ENCODE measurements at regions not wholly inside any gene's neighbourhood (a gene's known extent, or its start where the extent isn't known, plus 50 kb on each side); places are given as distances from the start of the nearest gene placed in this dataset.

- TF ChIP-seq, protein P1, sequence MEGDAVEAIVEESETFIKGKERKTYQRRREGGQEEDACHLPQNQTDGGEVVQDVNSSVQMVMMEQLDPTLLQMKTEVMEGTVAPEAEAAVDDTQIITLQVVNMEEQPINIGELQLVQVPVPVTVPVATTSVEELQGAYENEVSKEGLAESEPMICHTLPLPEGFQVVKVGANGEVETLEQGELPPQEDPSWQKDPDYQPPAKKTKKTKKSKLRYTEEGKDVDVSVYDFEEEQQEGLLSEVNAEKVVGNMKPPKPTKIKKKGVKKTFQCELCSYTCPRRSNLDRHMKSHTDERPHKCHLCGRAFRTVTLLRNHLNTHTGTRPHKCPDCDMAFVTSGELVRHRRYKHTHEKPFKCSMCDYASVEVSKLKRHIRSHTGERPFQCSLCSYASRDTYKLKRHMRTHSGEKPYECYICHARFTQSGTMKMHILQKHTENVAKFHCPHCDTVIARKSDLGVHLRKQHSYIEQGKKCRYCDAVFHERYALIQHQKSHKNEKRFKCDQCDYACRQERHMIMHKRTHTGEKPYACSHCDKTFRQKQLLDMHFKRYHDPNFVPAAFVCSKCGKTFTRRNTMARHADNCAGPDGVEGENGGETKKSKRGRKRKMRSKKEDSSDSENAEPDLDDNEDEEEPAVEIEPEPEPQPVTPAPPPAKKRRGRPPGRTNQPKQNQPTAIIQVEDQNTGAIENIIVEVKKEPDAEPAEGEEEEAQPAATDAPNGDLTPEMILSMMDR (IDR thresholded peaks at IDR 0.05; ENCODE audit: insufficient read depth, low read length, missing control alignments) = no peak
- POLR2A ChIA-PET = no interaction called here
- H3K4me3 ChIP-seq (ENCODE audit: low read depth, low read length) = no peak overlapping the region
- DNase-seq (ENCODE audit: low read depth, low spot score) = no peak
- CTCF ChIA-PET = no interaction called here
Measured at GRCh38 chr16:9363520-9363919, 272.1 kb downstream of the HAPSTR1 start.

DNA sequence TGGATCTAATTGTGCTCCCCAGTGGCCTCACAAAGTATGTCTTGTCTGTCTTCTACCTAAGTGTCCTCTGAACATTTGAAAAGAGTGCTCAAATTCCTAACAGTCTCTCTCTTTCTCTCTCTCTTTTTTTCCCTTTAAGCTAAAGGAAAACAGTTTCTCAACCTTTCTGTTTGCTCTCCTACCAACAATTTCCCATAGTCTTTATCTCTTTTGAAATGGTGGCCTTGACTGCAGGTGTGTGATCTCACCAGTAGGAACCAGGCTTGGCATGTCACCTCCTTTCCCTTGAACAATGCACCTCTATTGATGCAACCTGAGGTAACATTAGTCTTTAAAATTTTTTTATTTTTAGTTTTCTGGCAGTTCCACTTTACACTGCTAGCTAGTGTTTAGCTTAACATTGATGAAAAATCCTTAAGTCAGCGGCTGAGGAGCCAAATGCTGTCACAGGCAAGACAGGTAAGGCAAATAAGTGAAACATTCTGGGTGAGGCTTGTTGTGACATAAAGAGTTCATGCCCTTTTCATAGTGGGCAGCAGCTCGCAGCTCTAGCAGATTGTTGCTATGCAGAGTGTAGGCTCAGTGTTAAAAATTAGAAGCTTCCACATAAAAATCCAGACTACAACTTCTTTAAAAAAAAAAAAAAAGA is 273.4 kb downstream of the HAPSTR1 start:
- TF ChIP-seq, protein P1 (IDR thresholded peaks at IDR 0.05; ENCODE audit: insufficient read depth, low read length, missing control alignments) = no peak
- no peak overlapping the region for H3K4me3 ChIP-seq (ENCODE audit: low read depth, low read length)
- no peak for DNase-seq (ENCODE audit: low read depth, low spot score)
- POLR2A ChIA-PET = no interaction called here
- CTCF ChIA-PET = no interaction called here

- TF ChIP-seq, protein P1 (IDR thresholded peaks at IDR 0.05; ENCODE audit: insufficient read depth, low read length, missing control alignments) = no peak
- ChIA-PET POLR2A (no interaction called here), CTCF (no interaction called here)
- DNase-seq (ENCODE audit: low read depth, low spot score) = no peak
- no peak overlapping the region for H3K4me3 ChIP-seq (ENCODE audit: low read depth, low read length)
Measured at GRCh38 chr16:9365370-9365728, 273.9 kb downstream of the HAPSTR1 start.

- ChIA-PET CTCF (no interaction called here), POLR2A (no interaction called here)
- DNase-seq (ENCODE audit: low read depth, low spot score) = no peak
- TF ChIP-seq, protein P1 (IDR thresholded peaks at IDR 0.05; ENCODE audit: insufficient read depth, low read length, missing control alignments) = no peak
- no peak overlapping the region for H3K4me3 ChIP-seq (ENCODE audit: low read depth, low read length)
Measured at GRCh38 chr16:9366048-9366969, 274.9 kb downstream of the HAPSTR1 start.

DNA sequence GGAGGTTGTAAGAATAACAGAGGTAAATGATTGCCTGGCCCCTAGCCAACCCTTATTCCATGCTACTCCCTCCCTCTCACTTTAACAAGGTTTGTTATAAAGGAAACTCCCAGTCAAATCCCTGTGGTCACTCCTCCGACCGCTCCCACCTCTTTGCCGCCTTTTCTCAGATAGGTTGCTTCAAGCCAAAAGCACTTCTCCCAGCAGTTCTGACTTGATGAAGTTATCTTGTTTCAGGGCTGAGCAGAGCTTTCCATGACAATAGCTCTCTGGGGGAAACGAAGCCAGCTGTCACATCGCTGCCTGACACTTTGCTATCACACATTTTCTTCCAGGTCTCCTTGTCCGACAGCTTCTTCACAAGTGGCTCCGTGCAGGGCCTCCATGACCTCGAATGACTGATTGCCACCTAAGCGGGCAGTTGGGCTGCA is 278.6 kb downstream of the HAPSTR1 start:
- ChIA-PET POLR2A (no interaction called here), CTCF (no interaction called here)
- TF ChIP-seq, protein P1 (IDR thresholded peaks at IDR 0.05; ENCODE audit: insufficient read depth, low read length, missing control alignments) = no peak
- no peak overlapping the region for H3K4me3 ChIP-seq (ENCODE audit: low read depth, low read length)
- DNase-seq (ENCODE audit: low read depth, low spot score) = no peak

DNA sequence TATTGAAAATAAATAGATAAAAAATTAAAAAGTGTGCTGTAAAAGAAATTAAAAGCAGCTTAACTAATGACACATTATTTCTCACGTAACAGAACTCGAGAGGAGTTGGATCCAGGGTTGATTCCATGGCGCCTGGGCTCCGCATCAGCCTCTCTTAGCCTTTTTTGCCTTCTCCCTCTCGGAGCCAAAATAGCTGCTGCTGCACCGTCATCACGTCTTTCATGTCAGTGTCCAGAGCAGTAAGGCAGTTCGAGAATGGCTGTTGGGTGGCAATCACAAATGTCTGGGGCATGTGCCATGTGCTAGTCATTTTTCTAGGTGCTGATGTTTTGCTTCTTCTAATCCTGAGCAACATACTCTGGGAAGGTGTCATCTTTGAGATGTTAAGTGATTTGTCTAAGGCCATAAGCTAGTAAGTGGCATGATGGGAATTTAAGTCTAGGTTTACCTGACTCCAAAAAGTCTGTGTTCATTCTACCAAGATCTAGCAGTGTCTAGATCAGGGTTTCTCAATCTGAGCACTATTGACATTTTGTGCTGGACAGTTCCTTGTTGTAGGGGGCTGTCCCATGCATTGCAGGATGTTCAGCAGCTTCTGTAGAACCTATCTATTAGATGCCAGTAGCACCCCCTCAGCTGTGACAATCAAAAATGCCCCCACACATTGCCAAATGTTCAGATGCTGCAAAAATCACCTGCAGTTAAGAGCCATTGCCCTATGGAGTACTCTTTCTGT is 280.4 kb downstream of the HAPSTR1 start:
- TF ChIP-seq, protein P1 (IDR thresholded peaks at IDR 0.05; ENCODE audit: insufficient read depth, low read length, missing control alignments) = no peak

More for the DNA sequence above, 280.4 kb downstream of the HAPSTR1 start:
- no peak overlapping the region for H3K4me3 ChIP-seq (ENCODE audit: low read depth, low read length)
- ChIA-PET CTCF (no interaction called here), POLR2A (no interaction called here)
- no peak for DNase-seq (ENCODE audit: low read depth, low spot score)

All from AG04449 (cell line).